Epidermal melanocyte (primary cell): ENCODE measurements at regions not wholly inside any gene's neighbourhood (a gene's known extent, or its start where the extent isn't known, plus 50 kb on each side); places are given as distances from the start of the nearest gene placed in this dataset.
A peak's percentile ranks its signal among the peaks of the same experiment; 100 is the strongest.
"Not testable (repeated sequence)": the region's sequence is repeated elsewhere in the genome, so short reads cannot be mapped to it uniquely, and the experiment has no call there.

Experiments
- DNase-seq: peaks from one replicate; pipeline ENCODE4 v3.0.0; 2011; ENCODE audit warnings: low spot score; ENCODE audit not compliant: insufficient read length

GRCh38 chr9:129415942-129416651, 204.8 kb downstream of the C9orf50 start:
- no peak for DNase-seq

DNA sequence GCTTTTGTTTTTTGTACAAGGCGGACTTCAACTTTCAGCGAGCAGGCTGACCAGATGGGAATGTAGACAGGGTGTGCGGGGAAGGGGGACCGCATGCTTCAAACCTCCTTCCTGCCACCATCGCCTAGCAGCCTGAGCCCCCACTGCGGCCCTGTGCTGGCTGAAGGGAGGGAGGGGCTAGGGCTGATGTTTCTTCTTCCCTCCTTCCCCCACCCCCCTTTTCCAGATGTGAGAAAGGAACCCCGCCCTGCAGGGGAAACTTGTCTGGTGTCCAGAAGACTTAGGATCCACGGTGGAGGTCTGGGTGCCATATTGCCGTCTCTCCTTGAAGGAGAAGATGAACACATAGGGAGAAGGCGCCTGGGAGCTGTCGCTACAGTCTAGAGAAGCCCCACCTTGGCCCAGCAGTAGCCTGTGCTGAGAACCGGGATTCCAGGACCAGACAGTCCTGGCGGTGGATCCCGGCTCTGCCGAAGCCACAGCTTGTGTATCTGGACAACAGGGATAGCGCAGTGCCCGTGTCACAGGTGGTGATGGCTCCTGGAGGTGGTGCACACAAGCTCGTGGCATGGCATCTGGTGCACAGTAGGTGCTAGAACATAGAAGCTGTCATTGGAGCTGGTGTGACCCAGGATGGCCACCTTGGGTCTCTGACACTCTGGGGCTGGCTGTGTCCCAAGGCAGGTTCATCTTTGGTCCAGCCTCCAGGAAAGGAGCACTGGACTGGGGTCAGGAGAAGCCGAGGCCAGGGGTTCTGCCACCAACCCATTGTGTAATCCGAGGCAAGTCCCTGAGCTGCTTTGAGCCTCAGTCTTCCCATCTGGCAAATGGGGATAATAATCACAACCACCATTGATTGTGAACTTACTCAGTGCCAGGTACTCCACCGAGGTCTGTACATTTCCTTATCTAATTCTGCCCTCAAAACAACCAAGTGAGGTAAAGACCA, 205.6 kb downstream of the C9orf50 start:
- no peak for DNase-seq

- DNase-seq = no peak
These were observed 206.4 kb downstream of the C9orf50 start for GRCh38 chr9:129414377-129414992.

- DNase-seq = peak; percentile 93
These were observed 207.1 kb downstream of the C9orf50 start for GRCh38 chr9:129413537-129414376.

DNA sequence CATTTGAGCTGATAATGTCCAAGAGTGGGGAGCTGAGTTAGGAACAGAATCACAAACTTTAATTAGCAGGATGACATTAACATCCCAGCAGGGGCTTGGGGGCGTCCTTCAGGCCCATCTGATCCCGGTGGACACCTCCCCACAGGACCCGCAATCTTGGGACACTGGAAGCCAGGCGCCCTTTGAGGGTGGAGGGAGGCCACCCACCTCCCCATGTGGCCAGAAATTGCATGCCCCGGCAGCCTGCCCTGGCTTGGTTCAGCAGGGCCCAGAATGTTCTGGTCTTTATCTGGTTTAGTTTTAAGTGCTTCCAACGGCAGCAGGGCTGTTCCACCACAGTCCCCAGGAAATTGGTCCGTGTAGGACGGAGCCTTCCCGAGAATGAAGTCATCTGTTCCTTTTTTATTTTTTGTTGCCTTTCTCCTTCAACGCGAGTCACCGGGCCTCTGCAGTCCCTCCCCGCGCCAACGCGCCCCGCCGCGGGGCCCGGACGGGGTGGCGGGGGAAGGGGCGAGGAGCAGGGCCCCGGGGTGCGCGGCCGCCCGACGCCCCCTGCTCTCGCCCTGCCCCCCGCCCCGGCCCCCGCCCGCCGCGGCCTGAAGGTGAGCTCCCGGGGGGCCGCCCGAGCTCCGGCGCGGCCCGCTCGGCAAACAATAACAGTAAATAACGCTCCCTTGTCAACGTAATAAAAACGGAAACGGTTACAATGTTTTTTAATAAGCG, 207.9 kb downstream of the C9orf50 start:
- no peak for DNase-seq

DNA sequence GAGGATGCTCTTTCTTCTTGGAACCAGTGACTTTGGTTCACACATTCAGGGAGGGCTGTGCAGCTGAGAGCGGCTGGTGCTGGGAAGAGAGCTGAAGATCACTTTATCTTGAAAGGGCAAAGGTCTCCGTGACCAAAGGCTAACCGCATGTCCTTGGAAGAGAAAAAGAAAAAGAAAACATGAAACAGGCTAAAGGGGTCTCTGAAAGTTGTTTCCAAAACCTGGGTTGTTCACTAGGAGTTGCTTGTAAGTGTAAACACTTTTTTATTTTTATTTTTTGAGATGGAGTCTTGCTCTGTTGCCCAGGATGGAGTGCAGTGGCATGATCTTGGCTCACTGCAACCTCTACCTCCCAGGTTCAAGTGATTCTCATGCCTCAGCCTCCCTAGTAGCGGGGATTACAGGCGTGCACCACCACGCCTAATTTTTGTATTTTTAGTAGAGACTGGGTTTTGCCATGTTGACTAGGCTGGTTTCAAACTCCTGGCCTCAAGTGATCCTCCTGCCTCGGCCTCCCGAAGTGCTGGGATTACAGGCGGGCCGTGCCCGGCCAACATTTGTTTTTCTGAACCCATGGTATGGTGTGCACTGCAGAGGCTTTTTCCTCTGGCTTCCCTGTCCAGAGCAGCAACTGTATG, 208.6 kb downstream of the C9orf50 start:
- DNase-seq = not testable (repeated sequence)

- no peak for DNase-seq
These were observed 209.3 kb downstream of the C9orf50 start for GRCh38 chr9:129411501-129412175.

- no peak for DNase-seq
These were observed 210.7 kb downstream of the C9orf50 start for GRCh38 chr9:129410226-129410625.

DNA sequence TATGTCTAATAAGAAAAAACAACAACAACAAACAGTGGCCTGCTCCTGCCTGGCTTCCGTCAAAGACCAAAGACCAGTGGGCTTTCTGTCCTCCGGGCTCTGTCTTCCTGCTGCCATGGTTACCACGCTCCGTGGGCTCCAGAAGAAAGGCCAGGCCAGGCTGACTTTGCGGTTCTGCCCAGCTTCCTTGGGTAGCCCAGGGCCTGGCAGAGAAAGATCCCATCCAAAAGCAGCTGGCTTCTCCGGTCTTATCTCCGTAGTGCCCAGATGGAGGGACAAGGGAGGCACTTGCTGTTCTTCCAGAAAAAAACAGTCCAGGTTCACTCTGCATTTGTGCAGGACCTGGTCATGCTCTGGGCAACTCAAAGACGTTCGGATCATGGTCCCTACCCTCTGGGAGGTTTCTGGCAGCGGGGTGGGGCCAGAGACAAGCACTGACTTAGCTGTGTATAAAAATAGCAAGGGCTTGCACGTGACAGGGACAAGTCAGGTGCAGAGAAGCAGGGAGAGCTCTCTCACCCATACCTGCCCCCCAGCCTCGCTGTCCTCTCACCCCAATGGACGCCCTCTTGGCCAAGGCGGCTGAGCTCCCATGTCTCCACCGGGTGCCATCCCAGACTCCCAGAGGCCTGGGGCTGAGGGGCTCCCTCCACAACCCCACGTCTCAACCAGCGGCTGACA, 212.2 kb downstream of the C9orf50 start:
- DNase-seq = no peak

DNA sequence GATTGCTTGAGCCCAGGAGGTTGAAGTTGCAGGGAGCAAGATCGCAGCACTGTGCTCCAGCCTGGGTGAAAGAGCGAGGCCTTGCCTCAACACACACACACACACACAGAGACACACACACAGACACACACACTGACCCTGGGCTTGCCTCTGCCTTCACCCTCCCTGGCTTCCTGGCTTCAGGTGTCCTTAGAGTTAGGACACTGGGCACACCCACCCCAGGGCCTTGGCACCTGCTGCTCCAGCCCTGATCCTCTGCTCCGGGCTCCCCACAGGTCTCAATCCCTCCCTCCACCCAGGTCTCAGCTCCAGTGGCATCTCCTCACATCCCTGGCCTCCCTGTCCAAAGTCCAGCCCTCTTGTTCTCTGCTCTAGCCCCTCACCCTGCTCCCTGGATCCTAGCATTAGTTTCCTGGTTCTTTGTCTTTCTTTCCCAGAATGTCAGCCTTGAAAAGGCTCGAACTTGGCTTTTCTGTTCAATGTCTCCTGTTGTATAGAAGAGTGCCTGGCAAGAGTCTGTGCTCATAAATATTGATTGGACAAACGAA, 212.9 kb downstream of the C9orf50 start:
- DNase-seq = no peak

- DNase-seq = no peak
These were observed 214.3 kb downstream of the C9orf50 start for GRCh38 chr9:129406278-129407225.

GRCh38 chr9:129405827-129406213, 215.1 kb downstream of the C9orf50 start:
- DNase-seq = no peak

DNA sequence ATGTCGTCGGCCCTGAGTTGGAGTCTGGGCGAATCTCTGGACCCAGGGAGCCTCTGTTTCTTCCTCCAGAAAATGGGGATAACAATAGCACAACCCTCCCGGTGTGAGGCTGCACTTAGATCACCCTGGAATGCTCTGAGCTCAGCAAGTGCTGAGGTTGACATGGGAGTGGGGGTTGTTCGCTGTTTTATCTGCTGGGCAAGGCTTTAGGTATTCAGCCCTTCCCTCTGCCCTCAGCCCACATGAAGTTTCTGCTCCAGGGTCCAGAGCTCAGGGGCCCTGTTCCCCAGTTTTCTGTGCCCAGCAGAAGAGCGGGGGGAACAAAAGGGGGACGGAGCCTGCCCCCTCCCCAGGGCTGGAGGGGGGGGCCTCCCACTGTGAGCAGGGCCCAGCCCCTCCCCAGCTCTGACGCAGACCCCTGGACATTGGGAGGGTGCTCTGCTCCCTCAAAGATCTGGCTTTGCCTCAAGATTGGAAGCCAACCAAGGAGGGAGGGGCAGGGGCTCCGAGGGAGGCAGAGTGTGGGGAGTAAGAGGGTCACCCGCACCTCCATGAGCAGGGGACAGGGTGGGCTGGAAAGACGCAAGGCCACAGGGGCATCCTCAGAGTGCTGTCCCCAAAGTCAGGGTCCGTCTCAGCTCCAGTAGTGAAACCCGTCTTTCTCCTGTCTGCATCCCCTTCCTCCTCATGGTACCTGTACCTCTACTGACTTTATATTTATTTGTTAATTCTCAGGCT, 215.6 kb downstream of the C9orf50 start:
- DNase-seq = no peak

GRCh38 chr9:129404621-129405020, 216.3 kb downstream of the C9orf50 start:
- DNase-seq = no peak

DNA sequence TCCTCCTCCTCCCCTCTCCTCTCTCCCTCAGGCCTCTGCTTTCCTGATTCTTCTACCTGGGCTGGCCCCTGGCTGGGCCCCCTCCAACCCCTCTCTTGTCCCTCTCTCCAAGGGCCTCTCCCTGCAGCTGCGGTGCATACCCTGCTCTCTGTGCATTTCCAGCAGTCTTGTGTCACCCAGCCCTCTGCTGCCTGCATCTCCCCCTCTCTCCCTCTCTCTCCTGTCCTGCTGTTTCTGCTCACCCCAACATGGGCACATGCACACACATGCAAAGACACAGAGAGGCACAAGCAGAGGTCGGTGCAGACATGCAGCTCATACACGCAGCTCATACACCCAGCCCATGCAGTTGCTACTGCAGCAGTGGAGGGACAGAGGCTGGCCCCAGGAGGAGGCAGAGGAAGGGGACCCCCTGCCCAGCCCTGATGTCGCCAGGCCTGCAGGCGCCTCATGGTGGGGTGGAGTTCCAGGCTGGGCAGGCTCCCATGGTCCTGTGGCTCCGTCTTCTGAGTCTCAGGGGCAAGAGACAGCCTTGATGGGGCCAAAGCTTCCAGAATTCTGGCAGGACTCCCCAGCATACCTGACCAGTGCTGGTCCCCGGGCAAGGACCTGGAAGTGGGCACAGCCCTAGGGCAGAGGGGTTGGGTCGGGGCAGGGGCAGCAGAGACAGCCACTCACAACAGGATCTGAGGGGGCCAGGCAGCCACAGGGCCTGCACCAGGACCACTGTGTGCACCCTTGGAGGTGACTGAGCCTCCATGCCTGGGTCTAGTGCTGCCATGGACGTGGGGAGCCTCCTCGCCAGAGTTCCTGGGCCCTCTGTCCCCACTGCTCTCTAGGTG, 216.9 kb downstream of the C9orf50 start:
- DNase-seq = no peak
